Mucosa of rectum (tissue), 2 donors: ENCODE measurements at regions not wholly inside any gene's neighbourhood (a gene's known extent, or its start where the extent isn't known, plus 50 kb on each side); places are given as distances from the start of the nearest gene placed in this dataset.

Experiments used
- H3K27ac ChIP-seq, 2 donors: one replicate each; pipeline ENCODE4 v1.7.0; 2013; ENCODE audit warnings: inconsistent platforms in 2 of 2, low read depth in 2 of 2, low read length in 2 of 2
- H3K27me3 ChIP-seq, 2 donors: one replicate each; pipeline ENCODE4 v1.7.0; 2013; ENCODE audit warnings: low read length in 2 of 2; ENCODE audit not compliant: control insufficient read depth in 2 of 2, insufficient read depth in 2 of 2
- H3K36me3 ChIP-seq, 2 donors: one replicate each; pipeline ENCODE4 v1.7.0; 2013; ENCODE audit warnings: low read length in 2 of 2; ENCODE audit not compliant: control insufficient read depth in 2 of 2, insufficient read depth in 2 of 2
- H3K4me1 ChIP-seq, 2 donors: one replicate each; pipeline ENCODE4 v1.7.0; 2013; ENCODE audit warnings: low read length in 2 of 2, mild to moderate bottlenecking in 1 of 2; ENCODE audit not compliant: control insufficient read depth in 2 of 2, insufficient read depth in 2 of 2
- H3K4me3 ChIP-seq, 2 donors: one replicate each; pipeline ENCODE4 v1.7.0; 2013; ENCODE audit warnings: low read length in 2 of 2
- H3K9ac ChIP-seq, 2 donors: one replicate each; pipeline ENCODE4 v1.7.0; 2013; ENCODE audit warnings: low read length in 2 of 2, low read depth in 1 of 2, mild to moderate bottlenecking in 1 of 2
- H3K9me3 ChIP-seq, 2 donors: one replicate each; pipeline ENCODE4 v1.7.0; 2013; ENCODE audit warnings: low read length in 2 of 2; ENCODE audit not compliant: control insufficient read depth in 2 of 2
- donor health status: healthy.
- donor health status: Normal muscosa, but diverticular disease.

DNA sequence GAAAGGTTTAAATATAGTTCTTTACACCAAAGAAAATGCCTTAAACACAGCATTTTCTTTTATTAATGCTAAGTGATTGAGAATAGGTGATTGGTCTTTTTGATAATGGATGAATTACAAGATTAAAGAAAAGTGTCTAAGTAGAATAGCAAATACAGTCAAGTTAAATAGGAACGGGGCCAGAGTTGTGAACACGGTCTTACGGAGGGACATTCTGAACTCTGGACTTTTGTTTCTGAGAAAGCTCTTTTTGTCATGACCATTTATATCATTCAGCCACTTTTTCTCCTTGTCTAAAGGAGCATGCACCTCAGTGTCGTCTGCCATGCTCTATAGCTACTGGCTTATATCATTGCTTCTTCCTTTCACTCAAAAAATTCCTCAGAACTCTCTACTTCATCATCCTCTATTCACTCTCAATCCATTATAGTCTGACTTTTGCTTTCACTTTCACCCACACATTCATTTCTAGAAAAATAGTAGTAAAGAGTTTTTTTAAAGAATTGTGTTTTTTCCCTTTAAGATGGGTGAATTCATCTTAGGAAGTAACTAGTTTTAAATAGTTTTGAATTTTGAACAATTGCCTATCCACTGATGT lies 263.0 kb upstream of the FBXL7 start:
- H3K36me3 ChIP-seq, result no peaks in the 10 kb centered on the region
- no peak overlapping the region for H3K4me3 ChIP-seq
- no peaks in the 10 kb centered on the region for H3K9me3 ChIP-seq

DNA sequence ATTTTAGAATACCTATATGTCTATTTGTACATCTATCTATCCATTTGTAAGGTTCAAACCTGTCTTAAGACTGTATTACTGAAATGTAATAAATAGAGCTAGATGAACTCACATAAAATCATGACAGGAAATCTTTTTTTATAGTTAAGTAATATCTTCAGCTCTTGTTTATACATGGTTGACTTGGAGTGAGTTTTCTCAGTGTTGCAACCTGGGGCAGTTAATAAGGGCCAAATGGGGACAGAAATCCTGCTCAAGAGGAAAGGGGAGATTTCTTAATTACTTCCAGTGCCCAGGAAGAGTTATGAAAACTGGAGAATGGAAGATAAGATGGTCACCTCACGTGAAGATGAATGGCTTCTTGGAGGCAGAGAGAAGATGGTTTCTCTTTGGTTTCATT lies 265.1 kb upstream of the FBXL7 start:
- Histone ChIP-seq H3K36me3 (no peaks in the 10 kb centered on the region), H3K9ac (no peak overlapping the region), H3K27ac (no peak overlapping the region), H3K4me1 (no peaks in the 10 kb centered on the region), H3K4me3 (no peak overlapping the region), H3K27me3 (no peaks in the 10 kb centered on the region), H3K9me3 (no peaks in the 10 kb centered on the region)

More for the DNA sequence above, 263.0 kb upstream of the FBXL7 start:
- no peaks in the 10 kb centered on the region for H3K4me1 ChIP-seq
- H3K27me3 ChIP-seq, result no peaks in the 10 kb centered on the region
- H3K9ac ChIP-seq, result no peak overlapping the region
- no peak overlapping the region for H3K27ac ChIP-seq

DNA sequence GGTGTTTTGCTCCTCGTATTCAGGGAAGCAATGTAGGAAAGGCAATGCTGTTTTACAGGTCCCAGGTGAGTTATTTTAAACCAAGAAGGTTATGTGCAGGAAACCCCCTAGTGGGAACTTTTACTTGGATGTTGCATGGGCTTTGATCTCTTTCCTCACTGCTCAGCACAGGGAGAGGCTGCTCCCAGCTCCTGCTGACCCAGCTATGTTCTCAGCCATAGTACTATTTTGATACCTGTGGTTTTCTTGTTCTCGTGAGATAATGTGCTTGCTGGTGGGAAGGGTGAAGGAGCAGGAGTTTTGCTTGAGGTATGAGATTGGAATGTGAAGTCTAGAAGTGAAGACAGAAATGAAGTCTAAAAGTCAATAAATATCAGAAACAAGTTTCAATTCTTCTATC lies 265.6 kb upstream of the FBXL7 start:
- Histone ChIP-seq H3K4me3 (no peak overlapping the region), H3K9ac (no peak overlapping the region), H3K4me1 (no peaks in the 10 kb centered on the region), H3K9me3 (no peaks in the 10 kb centered on the region), H3K27me3 (no peaks in the 10 kb centered on the region), H3K36me3 (no peaks in the 10 kb centered on the region), H3K27ac (no peak overlapping the region)

DNA sequence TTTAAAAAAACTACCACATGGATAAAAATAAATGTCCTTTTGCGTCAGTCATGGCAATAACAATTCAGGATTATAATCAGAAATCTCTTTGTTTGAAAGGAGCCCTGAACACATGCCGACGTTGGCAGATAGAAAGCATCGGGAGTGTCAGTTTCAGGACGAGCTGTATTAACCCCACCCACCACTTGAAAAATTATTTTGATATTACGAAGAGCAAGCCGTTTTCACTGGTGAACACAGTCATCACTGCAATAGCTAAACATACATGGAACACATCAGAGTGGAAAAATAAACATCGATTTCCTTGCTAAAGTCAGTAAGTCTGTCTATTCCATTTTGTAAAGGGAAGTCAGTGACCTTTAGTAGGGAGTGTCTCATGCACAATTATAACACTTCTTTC lies 266.4 kb upstream of the FBXL7 start:
- H3K27ac ChIP-seq, result no peak overlapping the region
- H3K4me3 ChIP-seq, result no peak overlapping the region

DNA sequence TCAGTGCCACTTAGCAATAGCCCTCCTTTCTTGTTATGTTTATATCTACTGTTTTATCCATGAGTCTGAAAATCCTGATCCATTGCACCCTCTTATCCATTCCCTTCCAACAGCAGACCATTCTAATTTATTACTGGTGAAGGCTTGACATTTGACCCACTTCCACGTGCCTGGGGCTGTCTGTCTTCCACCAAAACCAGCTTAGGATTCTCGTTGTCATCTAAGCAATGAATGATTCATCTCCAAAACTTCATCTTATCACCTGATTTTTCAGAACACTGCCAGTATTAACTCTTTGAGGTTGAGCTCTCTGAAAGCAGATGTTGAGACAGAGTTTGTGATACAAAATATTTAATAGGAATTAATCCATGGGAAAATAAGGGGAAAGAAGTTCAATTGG lies 277.8 kb upstream of the FBXL7 start:
- Histone ChIP-seq H3K27ac (no peak overlapping the region), H3K36me3 (no peaks in the 10 kb centered on the region), H3K27me3 (no peaks in the 10 kb centered on the region), H3K4me3 (no peak overlapping the region), H3K4me1 (no peaks in the 10 kb centered on the region), H3K9me3 (no peaks in the 10 kb centered on the region), H3K9ac (no peak overlapping the region)

More for the DNA sequence above, 266.4 kb upstream of the FBXL7 start:
- Histone ChIP-seq H3K9ac (no peak overlapping the region), H3K36me3 (no peaks in the 10 kb centered on the region), H3K4me1 (no peaks in the 10 kb centered on the region), H3K9me3 (no peaks in the 10 kb centered on the region), H3K27me3 (no peaks in the 10 kb centered on the region)

DNA sequence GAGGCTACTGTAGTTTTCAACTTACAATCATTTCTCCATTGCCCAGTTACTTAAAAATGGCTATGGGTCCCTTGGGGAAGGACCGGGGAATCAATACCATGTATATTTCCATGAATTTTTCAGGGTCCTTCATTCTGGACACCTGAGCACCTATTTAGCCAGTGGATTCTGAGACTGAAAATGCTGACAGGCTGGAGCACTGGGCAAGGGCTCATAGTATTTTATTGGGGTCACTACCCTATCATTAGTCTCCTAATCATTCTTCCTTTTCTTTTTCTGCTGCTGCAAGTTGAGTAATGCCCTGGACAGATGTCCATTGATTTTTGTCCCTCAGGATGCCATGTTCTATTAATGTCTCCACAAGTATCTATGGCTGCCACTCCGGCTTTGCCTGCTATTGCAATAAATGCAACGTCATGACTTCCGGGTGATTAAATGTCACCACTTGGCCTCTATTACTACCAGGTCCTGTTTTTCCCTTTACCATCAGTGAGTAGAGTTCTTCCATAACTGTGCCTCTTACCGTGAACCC lies 279.3 kb upstream of the FBXL7 start:
- no peaks in the 10 kb centered on the region for H3K9me3 ChIP-seq
- no peaks in the 10 kb centered on the region for H3K4me1 ChIP-seq
- H3K36me3 ChIP-seq, result no peaks in the 10 kb centered on the region
- H3K9ac ChIP-seq, result no peak overlapping the region
- H3K4me3 ChIP-seq, result no peak overlapping the region
- H3K27ac ChIP-seq, result no peak overlapping the region
- no peaks in the 10 kb centered on the region for H3K27me3 ChIP-seq

DNA sequence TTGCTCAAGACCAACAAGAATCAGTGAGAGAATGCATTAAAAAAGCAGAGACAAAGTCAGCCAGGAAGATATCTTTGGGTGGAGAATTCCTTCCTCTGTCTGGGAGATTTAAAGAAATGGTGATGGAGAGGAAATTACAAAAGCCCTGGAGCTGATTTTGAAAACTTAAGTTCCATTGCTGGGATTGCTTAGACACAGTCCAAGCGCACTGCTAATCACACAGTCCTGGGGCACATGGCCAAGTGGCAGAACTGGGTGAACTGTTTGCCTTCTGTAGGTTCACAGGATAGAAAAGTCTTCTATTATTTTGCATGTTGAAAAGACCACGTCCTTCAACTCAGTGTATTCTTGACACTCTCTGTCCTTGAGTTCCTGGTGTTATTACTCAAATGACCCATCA lies 284.9 kb upstream of the FBXL7 start:
- no peaks in the 10 kb centered on the region for H3K36me3 ChIP-seq
- H3K27me3 ChIP-seq, result no peaks in the 10 kb centered on the region
- no peaks in the 10 kb centered on the region for H3K4me1 ChIP-seq
- H3K4me3 ChIP-seq, result no peak overlapping the region
- H3K9me3 ChIP-seq, result no peaks in the 10 kb centered on the region
- H3K27ac ChIP-seq, result no peak overlapping the region
- no peak overlapping the region for H3K9ac ChIP-seq

DNA sequence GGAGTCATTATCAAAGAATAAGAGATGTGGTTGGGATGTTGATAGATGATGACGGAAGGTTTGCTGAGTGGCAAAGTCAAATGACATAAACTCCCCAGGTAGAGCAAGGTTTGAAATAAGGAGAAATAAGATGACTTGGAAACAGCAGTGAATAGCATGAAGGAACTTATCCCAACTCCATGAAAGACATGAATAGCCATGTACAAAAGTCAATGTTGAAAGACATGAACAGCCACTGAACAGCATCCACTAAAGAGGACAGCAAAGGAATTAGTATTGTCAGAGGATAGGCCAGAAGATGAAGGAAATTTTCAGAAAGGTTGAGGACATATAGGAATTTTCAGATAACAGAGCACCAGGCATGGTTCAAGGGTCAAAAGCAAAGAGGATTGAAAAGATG lies 286.0 kb upstream of the FBXL7 start:
- Histone ChIP-seq H3K9me3 (no peaks in the 10 kb centered on the region), H3K4me1 (no peaks in the 10 kb centered on the region), H3K36me3 (no peaks in the 10 kb centered on the region)

DNA sequence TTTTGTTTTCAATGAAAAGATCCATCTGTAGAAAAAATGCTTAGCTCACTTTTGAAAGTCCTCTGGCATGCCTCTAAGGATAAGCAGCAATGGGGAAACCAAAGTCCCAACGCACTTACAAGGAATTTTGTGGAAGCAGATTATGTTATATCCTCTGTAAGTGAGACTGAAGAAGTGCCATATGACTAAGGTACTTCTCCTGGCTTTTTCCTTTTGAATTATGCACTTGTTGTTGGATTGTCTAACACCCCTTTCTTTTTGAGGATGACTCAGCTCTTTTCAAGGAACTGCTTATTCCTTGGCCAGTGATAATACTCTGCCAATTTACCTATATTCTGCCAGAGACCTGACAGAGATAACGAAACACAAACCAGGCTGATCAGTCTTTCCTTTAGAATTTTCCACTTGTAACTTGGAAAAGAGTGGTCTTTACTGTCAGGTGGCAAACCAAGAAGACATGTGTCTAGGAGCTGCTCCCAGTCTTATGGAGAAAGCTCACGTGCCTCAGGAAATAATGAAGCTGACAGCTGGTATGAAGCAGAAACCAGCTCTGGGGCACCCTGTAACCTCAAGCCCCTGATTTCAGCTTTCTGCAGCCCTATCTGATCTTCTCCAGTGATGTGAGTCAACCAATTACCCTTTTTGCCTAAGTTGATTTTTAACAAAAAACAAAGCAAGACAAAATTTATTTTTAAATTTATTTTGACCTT lies 290.8 kb upstream of the FBXL7 start:
- H3K36me3 ChIP-seq, result no peaks in the 10 kb centered on the region
- H3K4me1 ChIP-seq, result no peaks in the 10 kb centered on the region
- H3K27me3 ChIP-seq, result no peaks in the 10 kb centered on the region
- H3K9me3 ChIP-seq, result no peaks in the 10 kb centered on the region
- H3K9ac ChIP-seq, result no peak overlapping the region
- no peak overlapping the region for H3K27ac ChIP-seq
- no peak overlapping the region for H3K4me3 ChIP-seq

More for the DNA sequence above, 286.0 kb upstream of the FBXL7 start:
- Histone ChIP-seq H3K9ac (no peak overlapping the region), H3K27ac (no peak overlapping the region), H3K4me3 (no peak overlapping the region), H3K27me3 (no peaks in the 10 kb centered on the region)

DNA sequence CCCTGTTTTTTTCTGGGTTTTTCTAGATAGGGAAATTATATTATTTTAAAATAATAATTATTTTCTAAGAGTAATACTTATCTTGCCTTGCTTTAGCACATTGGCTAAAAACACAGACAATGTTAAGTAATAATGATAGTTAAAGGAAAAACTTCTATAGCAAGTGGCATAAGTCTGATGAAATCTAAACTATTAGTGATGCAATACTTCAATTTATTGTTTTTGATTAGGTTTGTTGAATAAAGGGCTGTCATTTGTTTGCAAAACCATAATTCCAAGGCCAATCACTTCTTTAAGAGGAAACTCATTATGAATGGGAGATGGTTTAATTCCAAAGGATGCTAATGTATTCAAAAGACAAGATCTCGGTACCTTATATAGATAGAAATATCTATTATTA lies 293.8 kb upstream of the FBXL7 start:
- no peaks in the 10 kb centered on the region for H3K27me3 ChIP-seq
- H3K4me1 ChIP-seq, result no peaks in the 10 kb centered on the region
- H3K27ac ChIP-seq, result no peak overlapping the region
- peaks cover 0 to 2% of the 10 kb centered on the region in 2 donors for H3K9me3 ChIP-seq
- no peaks in the 10 kb centered on the region for H3K36me3 ChIP-seq
- no peak overlapping the region for H3K4me3 ChIP-seq
- H3K9ac ChIP-seq, result no peak overlapping the region
